ENCODE measurements at regions not wholly inside any gene's neighbourhood (a gene's known extent, or its start where the extent isn't known, plus 50 kb on each side); places are given as distances from the start of the nearest gene placed in this dataset.
"Not testable (repeated sequence)": the region's sequence is repeated elsewhere in the genome, so short reads cannot be mapped to it uniquely, and the experiment has no call there.

- DNase-seq (ENCODE audit: low read depth in 3 of 3), result not testable (repeated sequence)
Measured at GRCh38 chr10:100638969-100639368, 103.2 kb downstream of the HIF1AN start.

DNA sequence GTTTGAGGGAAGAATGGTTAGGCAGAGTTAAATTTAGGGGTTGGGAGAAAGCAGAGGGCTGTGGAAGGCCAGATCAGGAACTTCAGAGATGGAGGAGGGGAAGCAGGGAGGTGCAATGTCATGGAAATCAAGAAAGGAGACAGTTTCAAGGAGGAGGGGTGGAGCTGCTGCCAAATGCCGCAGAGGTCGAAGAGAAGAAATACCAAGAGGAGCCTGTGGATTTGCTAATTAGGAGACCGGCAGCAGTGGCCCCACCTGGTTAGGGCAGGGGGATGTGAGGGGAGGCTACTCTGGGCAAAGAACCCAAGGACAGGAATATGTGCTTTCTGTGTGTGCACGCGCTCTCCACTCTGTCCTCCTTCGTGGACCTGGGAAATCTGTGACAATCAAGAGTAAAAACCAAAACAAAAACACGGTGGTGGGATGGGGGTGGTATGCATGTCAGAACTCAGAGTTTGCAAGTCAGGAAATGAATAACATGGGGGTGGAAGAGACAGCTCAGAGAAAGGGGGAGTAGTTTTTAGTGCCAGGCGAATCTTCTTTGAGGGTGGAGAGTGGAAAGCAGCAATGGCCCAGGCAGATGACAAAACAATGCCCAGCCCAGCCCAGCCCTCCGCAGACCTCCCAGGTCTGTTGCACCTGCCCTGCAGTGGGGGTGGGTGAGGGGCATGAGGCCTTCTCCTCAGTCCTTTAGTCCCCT, 102.9 kb upstream of the PAX2 start:
- DNase-seq (ENCODE audit: low read depth in 3 of 3), result no peak

- DNase-seq (ENCODE audit: low read depth in 3 of 3), result no peak
Measured at GRCh38 chr10:100645091-100645490, 100.3 kb upstream of the PAX2 start.

DNA sequence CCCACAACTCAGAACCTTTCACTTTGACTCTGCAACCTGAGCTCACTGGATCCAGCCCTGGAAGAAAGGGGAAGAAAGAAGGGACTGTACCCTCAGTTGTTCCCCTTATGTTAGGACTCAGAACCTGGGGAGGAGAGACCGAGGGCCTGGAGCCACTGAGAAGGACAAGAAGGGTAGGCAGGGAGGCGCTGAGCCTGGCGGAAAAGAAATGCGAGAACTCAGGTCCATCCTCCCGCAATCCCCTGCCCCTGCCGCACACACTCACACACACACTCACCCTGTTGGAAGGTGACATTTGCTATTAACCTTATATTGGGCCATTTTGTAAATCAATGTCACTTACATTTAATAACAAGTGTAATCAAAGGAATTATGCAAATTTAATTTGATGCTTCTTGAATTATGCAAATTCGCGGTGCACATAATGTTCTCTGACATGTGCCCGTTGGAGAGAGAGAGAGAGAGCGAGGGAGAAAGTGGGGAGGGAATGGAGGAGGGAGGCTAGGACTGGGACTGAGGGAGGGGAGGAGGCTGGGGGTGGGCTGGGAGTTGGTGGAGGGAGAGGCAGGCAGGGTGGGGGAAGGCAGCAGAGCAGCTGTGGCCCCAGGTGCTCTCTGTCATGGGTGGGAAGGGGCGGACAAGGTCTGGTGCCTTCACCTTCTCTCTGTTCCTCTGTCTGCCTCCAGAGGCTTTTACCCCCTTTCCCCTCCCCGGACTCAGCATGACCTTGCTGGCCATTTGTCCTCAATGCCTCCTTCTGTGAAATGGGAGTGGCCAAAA, 99.6 kb upstream of the PAX2 start:
- DNase-seq (ENCODE audit: low read depth in 3 of 3), result no peak

DNA sequence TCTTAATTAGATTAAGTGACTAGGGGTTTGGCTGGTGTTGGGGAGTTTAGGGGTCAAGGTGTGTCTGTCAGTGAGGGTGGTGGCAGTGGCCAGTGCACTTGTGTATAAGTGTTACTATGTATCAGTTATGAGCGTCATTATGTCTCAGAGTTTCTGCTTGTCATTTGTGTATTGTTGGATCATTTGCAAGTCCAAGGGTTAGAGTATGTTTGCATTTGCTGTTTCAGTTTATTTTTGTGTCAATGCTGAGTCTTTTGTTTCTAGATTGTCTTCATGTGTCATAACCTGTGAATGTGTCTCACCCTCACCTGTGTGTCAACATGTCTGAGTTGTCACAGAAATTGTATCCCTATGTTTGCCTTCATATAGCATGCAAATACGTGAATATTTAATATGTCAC, 97.5 kb upstream of the PAX2 start:
- no peak for DNase-seq (ENCODE audit: low read depth in 3 of 3)

DNA sequence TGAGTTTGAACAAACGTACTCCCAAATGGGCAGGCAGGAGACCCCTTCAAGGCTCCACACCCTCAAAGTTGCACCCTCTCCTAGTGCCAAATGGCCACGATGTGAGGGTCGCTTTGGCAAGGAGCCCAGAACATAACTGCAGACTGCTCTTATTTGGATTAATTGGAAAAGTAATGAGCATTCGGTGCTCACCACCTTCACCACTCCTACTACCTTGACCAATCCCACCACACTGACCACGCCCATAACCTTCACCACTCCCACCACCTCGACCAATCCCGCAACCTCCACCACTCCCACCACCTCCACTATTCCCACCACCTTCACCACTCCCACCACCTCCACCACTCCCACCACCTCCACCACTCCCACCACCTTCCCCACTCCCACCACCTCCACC, 94.7 kb upstream of the PAX2 start:
- no peak for DNase-seq (ENCODE audit: low read depth in 3 of 3)

- DNase-seq (ENCODE audit: low read depth in 3 of 3), result not testable (repeated sequence)
Measured at GRCh38 chr10:100651099-100651498, 94.3 kb upstream of the PAX2 start.

- no peak for DNase-seq (ENCODE audit: low read depth in 3 of 3)
Measured at GRCh38 chr10:100651916-100652315, 93.5 kb upstream of the PAX2 start.

- no peak for DNase-seq (ENCODE audit: low read depth in 3 of 3)
Measured at GRCh38 chr10:100652406-100653135, 92.8 kb upstream of the PAX2 start.

- DNase-seq (ENCODE audit: low read depth in 3 of 3), result no peak
Measured at GRCh38 chr10:100653238-100653956, 92.0 kb upstream of the PAX2 start.

DNA sequence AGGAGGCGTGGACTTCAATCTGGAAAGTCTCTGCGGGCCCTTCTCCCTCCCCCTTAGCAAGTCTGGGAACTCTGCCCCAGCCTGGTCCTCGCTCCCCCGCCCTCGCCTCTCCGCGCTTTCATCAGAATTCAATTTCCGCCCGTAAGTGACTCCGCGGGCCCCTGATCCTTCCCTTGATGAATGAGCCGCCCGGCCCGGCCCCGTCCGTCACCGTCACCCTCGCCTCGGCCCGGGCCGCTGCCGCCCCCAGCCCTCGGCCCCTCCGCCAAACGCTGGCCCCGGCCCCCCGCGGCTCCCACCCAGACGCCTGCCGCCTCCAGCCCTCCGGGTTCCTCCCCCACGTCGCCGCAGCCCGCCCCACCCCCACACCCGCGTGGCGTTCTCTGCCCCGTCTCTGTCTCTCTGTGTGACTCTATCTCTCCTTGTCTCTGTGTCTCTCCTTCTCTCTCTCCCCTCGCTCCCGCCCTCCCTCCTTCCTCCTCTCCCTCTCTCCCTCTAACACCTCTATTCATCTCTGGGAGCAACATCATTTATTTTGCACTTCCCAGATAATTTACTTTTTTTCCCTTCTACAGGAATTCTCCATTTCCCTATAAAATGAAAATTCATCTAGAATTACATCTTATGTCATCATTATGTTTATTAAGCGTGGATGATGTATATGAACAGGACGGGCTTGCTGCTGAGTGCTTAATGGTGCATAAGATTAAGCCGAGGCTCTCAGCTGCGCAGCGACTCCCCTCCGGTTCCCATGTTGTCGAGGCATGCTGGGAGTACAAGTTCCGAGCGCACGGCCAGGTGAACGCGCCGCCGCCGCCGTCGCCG, 91.2 kb upstream of the PAX2 start:
- peak in 1 of 3 experiments; percentile 39 for DNase-seq (ENCODE audit: low read depth in 3 of 3)

DNA sequence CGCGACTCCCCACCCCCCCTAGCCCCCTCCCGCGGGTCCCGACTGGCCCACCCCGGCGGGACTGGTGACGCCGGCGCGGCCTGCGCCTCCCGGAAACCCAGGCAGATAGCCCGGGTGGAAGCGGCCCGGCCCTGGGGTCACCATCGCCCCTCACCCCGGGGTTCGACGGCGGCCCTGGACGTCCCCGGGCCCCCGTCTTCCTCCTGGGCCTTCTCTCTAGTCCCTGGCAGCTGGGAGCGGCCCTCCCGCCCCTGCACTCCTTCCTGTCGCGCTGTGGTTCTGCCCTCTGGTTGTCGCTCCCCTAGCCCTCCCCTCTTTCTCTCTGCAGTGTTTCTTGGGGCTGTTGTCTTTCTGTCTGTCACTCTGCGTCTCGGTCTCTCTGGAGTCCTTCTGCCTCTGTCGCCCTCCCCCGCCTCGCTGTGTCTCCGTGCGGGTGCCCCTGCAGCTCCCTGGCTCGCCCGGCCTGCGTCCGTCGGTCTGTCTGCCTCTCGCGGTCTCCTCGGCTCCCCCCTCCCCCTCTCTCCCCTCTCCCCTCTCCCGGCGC, 90.5 kb upstream of the PAX2 start:
- no peak for DNase-seq (ENCODE audit: low read depth in 3 of 3)

DNA sequence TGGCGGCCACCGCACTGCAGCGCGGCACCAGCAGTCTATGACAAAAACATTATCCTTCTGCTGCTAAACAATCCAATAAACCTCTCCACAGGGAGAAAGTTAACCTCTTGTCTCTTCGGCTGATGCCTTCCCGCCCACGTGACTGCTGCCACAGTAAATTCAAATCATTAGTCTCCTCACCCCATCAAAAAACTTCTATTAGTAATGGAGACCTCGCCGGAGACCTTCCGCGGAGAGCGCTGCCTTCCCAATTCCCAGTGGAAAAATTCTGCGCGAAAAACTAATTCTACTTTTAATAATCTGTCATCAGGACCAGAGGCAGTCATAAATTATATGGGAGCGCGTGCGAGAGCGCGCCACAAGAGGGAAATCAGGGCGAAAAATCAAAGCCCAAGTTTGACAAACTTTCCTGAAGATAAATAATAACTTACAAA, 90.0 kb upstream of the PAX2 start:
- DNase-seq (ENCODE audit: low read depth in 3 of 3), result no peak

- peak in 1 of 3 experiments; percentile 15 for DNase-seq (ENCODE audit: low read depth in 3 of 3)
Measured at GRCh38 chr10:100655760-100656421, 89.5 kb upstream of the PAX2 start.

- DNase-seq (ENCODE audit: low read depth in 3 of 3), result no peak
Measured at GRCh38 chr10:100656454-100656853, 88.9 kb upstream of the PAX2 start.

DNA sequence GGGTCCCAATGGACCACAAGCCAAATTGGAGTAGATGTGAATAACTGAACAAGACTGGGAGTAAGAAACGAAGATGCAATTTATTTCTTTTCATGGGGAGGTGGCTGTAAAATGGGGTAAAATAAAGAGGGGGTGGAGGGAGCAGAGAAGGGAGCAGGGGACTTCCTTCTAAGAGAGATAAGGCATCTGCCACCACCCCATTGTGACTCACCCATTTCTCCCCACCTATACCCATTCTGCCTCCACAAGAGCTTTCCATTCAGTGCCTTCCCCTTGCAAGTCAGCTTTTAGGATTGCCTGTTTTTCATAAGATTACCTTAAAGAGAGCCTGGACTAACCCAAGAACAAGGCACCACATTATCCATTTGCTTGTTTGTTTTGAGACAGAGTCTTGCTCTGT, 87.1 kb upstream of the PAX2 start:
- no peak for DNase-seq (ENCODE audit: low read depth in 3 of 3)

DNA sequence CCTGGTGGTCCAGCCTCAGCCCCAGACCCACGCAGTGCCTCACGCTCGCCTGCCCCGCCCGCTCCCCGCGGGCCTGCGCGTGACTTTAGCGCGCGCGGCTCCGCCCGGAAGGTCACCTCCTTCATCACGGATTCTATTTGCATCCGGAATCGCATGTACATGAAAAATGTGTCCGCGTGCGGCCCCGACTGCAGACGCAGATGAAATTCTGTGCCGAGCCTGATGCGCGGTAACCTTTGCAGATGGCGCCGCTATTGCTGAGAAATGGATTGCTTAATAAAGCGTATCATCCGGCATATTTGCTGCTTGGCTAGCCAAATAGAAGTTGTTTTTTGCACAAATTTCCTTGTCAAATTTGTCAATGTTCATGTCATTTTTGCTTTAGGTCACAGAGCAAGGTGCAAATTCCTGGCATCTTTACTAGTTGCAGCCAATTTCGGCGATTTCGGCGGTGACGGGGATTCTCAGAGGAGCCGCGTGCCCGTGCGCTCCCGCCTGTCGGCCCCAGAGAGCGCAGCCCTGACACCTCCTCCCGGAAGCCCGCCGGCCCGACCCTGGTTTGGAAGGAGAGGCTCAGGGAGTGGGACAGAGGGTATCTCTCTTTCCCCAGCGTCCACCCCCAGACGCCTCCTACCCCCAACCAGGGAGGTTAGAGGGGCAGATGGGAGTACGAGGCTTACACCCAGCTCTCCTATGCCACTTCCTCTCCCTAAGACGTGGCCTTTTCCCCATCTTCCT, 85.9 kb upstream of the PAX2 start:
- DNase-seq (ENCODE audit: low read depth in 3 of 3), result no peak

DNA sequence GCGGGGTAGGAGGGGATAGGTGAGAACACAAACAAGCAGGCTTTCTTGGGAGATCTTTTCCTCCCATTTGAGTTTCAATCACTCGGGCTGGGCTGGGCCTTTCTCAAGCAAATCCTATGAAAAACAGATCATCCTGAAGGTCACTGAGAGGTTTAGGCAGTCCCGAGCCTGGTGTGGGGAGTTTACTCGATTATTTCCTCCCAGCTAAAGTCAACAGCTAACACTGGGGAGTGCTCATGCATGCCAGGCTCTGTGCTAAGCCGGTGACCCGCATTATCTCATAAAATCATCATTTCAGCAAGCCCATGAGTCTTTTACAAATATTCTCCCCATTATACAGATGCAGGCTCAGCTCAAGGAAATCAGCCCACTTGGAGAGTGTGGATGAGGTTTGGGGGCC, 85.0 kb upstream of the PAX2 start:
- DNase-seq (ENCODE audit: low read depth in 3 of 3), result no peak

DNA sequence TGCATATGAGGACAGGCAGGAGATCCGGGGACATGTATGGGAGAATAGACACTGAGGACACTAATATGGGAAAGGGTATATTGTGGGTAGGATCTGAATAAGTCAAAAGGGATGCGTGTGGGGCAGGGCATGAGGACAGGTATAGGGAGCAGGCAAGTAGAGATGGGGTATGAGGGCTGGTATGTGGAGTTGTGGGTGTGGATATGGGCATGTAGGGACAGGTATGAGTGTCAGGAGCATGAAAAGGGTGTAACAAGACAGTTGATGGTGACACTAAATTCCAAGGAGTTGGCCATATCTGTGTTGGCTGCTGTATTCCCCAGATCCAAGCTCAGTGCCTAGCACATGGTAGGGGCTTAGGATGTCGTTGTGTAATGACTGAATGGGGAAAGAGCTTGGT, 84.4 kb upstream of the PAX2 start:
- no peak for DNase-seq (ENCODE audit: low read depth in 3 of 3)

DNA sequence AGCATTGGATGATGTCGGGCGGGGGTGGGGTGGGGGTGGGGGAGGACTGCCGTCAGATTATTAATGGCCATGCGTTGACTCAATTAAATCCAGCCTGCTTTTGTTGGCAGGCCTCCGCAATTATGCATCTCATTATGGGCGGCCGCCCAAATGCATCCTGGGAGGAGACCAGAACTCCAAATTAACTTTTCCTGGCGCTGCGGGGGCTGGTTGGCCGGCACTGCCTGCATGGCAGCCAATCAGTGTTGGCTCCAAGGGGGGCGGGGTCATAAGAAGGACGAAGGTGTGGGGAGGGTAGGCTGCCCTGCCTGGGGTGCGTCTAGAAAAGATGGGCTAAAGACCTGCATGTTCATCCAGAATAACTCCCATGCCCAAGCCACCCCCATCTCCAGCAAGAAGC, 83.9 kb upstream of the PAX2 start:
- no peak for DNase-seq (ENCODE audit: low read depth in 3 of 3)
